Hepatocyte (in vitro differentiated cells): ENCODE measurements at regions not wholly inside any gene's neighbourhood (a gene's known extent, or its start where the extent isn't known, plus 50 kb on each side); places are given as distances from the start of the nearest gene placed in this dataset.

Experiments
- DNase-seq: peaks from one replicate; pipeline ENCODE4 v3.0.0-alpha.2; 2016; ENCODE audit warnings: low spot score
- H2AFZ ChIP-seq: fragments of 200-600 bp; sonication (generic); 2 replicates; pipeline ENCODE4 v1.6.0; 2016; ENCODE audit warnings: antibody characterized with exemption, mild to moderate bottlenecking
- H3K27ac ChIP-seq: fragments of 200-600 bp; sonication (generic); 2 replicates; pipeline ENCODE4 v1.5.1; 2016; ENCODE audit warnings: mild to moderate bottlenecking
- H3K27me3 ChIP-seq: fragments of 200-600 bp; sonication (generic); 2 replicates; pipeline ENCODE4 v1.6.1; 2016
- H3K36me3 ChIP-seq: fragments of 200-600 bp; sonication (generic); replicated peaks from 2 replicates; pipeline ENCODE4 v1.5.1; 2016; ENCODE audit warnings: low read depth; ENCODE audit not compliant: insufficient read depth
- H3K4me1 ChIP-seq: fragments of 200-600 bp; sonication (generic); 2 replicates; pipeline ENCODE4 v1.5.1; 2016; ENCODE audit warnings: mild to moderate bottlenecking, moderate library complexity; ENCODE audit not compliant: insufficient read depth
- H3K4me2 ChIP-seq: fragments of 200-600 bp; sonication (generic); 2 replicates; pipeline ENCODE4 v1.6.0; 2016
- H3K4me3 ChIP-seq: fragments of 200-600 bp; sonication (generic); 2 replicates; pipeline ENCODE4 v1.5.1; 2016; ENCODE audit warnings: mild to moderate bottlenecking
- H3K79me2 ChIP-seq: fragments of 200-600 bp; sonication (generic); 2 replicates; pipeline ENCODE4 v1.6.0; 2017; ENCODE audit warnings: mild to moderate bottlenecking
- H3K9me2 ChIP-seq: fragments of 200-600 bp; sonication (generic); replicated peaks from 2 replicates; pipeline ENCODE4 v1.6.0; 2017; ENCODE audit warnings: mild to moderate bottlenecking; ENCODE audit not compliant: insufficient read depth
- H3K9me3 ChIP-seq: fragments of 200-600 bp; sonication (generic); 2 replicates; pipeline ENCODE4 v1.5.1; 2016; ENCODE audit warnings: low read depth, mild to moderate bottlenecking
- H4K20me1 ChIP-seq: fragments of 200-600 bp; sonication (generic); 2 replicates; pipeline ENCODE4 v1.6.0; 2016; ENCODE audit warnings: mild to moderate bottlenecking; ENCODE audit not compliant: insufficient read depth, poor library complexity, severe bottlenecking
- EZH2 ChIP-seq: fragments of 200-600 bp; sonication (generic); IDR thresholded peaks from 2 replicates; pipeline ENCODE4 v1.6.1; 2016; ENCODE audit warnings: antibody characterized with exemption, mild to moderate bottlenecking, borderline replicate concordance
- EZH2phosphoT487 ChIP-seq: fragments of 200-600 bp; sonication (generic); IDR thresholded peaks from one replicate; pipeline ENCODE4 v1.6.1; 2018; ENCODE audit warnings: antibody characterized with exemption, mild to moderate bottlenecking, low read depth, moderate library complexity; ENCODE audit not compliant: unreplicated experiment, severe bottlenecking
- WGBS: methylation state at CpG from one replicate; pipeline ENCODE4 v1.1.6; 2016; ENCODE audit warnings: low lambda C conversion rate; ENCODE audit errors: missing lambda C conversion rate; 5-methylcytosine and 5-hydroxymethylcytosine counted together
- TF ChIP-seq, protein P1 (sequence below): fragments of 200-600 bp; sonication (generic); IDR thresholded peaks from 2 replicates; pipeline ENCODE4 v1.5.1; 2016; ENCODE audit warnings: antibody characterized with exemption, mild to moderate bottlenecking; ENCODE audit not compliant: poor library complexity

- WGBS, result 88% methylated on average over 4 of the region's 4 CpGs
- no peak overlapping the region for H2AFZ ChIP-seq
These were observed 223.6 kb upstream of the GAP43 start for GRCh38 chr3:115399750-115400149.

DNA sequence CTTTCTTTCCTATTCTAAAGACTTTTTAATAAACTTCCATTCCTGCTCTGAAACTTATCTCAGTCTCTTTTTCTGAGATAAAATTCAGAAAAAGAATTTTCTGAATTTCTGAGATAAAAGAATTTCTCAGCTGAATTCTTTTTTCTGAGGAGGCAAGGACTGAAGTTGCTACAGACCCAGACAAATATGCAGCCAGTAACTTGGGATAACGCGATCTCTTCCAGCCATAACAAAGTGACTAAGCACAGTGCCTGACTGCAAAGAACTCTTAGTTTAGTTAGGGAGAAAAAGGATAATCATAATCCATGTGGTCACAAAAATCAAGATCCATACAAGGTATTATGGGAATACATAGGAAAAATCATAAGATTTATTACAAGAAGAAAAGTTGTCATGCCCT, 222.0 kb upstream of the GAP43 start:
- no peaks in the 10 kb centered on the region for H4K20me1 ChIP-seq
- 77% methylated on average over 2 of the region's 2 CpGs for WGBS
- no peak overlapping the region for H3K4me2 ChIP-seq
- H3K27me3 ChIP-seq, result no peaks in the 10 kb centered on the region
- peak overlapping the region; percentile 32 for H3K27ac ChIP-seq
- TF ChIP-seq EZH2, result no peak
- TF ChIP-seq, protein P1, sequence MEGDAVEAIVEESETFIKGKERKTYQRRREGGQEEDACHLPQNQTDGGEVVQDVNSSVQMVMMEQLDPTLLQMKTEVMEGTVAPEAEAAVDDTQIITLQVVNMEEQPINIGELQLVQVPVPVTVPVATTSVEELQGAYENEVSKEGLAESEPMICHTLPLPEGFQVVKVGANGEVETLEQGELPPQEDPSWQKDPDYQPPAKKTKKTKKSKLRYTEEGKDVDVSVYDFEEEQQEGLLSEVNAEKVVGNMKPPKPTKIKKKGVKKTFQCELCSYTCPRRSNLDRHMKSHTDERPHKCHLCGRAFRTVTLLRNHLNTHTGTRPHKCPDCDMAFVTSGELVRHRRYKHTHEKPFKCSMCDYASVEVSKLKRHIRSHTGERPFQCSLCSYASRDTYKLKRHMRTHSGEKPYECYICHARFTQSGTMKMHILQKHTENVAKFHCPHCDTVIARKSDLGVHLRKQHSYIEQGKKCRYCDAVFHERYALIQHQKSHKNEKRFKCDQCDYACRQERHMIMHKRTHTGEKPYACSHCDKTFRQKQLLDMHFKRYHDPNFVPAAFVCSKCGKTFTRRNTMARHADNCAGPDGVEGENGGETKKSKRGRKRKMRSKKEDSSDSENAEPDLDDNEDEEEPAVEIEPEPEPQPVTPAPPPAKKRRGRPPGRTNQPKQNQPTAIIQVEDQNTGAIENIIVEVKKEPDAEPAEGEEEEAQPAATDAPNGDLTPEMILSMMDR, result no peak
- no peak for TF ChIP-seq EZH2phosphoT487
- peak; percentile 23 for DNase-seq
- H2AFZ ChIP-seq, result no peak overlapping the region
- H3K36me3 ChIP-seq, result no peaks in the 10 kb centered on the region
- H3K4me1 ChIP-seq, result no peaks in the 10 kb centered on the region
- H3K4me3 ChIP-seq, result no peak overlapping the region
- no peaks in the 10 kb centered on the region for H3K9me3 ChIP-seq
- no peaks in the 10 kb centered on the region for H3K79me2 ChIP-seq
- no peaks in the 10 kb centered on the region for H3K9me2 ChIP-seq

More at GRCh38 chr3:115399750-115400149, 223.6 kb upstream of the GAP43 start:
- Histone ChIP-seq H3K79me2 (no peaks in the 10 kb centered on the region), H3K27me3 (no peaks in the 10 kb centered on the region), H3K4me2 (no peak overlapping the region), H3K27ac (no peak overlapping the region), H3K36me3 (no peaks in the 10 kb centered on the region), H4K20me1 (no peaks in the 10 kb centered on the region), H3K4me3 (no peak overlapping the region), H3K4me1 (no peaks in the 10 kb centered on the region), H3K9me3 (no peaks in the 10 kb centered on the region), H3K9me2 (no peaks in the 10 kb centered on the region)
- TF ChIP-seq, protein P1, result no peak
- TF ChIP-seq EZH2 (no peak), EZH2phosphoT487 (no peak)
- no peak for DNase-seq

DNA sequence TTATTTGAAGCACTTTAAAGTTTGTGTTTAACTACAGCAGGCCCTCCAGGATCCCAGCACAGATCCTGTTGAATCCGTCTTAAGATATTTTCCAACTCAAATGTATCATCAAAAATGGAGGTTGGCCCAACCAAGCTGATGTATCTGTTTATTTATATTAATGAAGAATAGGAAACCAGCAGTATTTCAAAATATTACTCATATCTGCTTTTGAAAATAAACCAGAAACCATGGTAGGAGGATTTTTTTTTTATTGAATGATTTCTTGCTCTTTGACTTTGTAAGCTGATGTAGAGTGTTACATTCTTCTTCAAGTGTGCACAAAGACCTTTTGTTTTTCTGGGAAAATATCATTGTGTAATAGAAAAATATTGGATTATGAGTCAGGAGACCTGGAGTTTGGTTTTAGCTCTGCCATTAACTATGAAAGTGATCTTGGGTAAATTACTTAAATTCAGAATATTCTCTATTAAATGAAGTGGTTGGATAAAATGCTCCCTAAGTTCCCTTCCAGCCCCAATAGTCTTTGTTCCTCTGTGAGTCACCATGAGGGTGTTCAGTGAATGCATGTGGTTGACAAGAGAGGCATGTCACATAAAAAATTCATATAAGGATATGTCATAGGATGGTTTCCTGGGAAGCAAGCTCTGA, 221.3 kb upstream of the GAP43 start:
- Histone ChIP-seq H3K27me3 (no peaks in the 10 kb centered on the region), H3K27ac (peak overlapping the region; percentile 32), H4K20me1 (no peaks in the 10 kb centered on the region), H3K4me1 (no peaks in the 10 kb centered on the region), H3K9me2 (no peaks in the 10 kb centered on the region), H2AFZ (no peak overlapping the region), H3K9me3 (no peaks in the 10 kb centered on the region), H3K36me3 (no peaks in the 10 kb centered on the region), H3K4me2 (no peak overlapping the region), H3K79me2 (no peaks in the 10 kb centered on the region), H3K4me3 (no peak overlapping the region)
- DNase-seq, result no peak
- WGBS, result 88% methylated on average over 1 of the region's 1 CpG
- no peak for TF ChIP-seq EZH2phosphoT487

DNA sequence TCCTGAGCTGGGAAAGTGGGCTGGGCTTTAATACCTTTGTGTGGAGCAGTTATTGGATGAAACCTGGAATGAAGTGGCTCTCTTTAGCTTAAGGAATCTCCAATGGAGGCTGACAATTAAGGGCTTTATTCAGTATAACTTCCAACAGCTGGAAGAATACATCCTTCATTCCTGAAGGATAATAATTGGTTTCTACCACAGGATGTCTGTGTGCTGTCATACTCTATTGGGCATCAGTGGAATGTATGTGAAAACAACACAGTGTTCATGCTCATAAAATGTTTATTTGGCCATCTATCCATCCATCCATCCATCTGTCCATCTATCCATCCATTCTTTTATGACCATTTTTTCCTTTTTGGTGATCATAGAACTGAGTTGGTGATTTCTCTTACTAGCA, 220.7 kb upstream of the GAP43 start:
- Histone ChIP-seq H3K4me2 (no peak overlapping the region), H3K4me1 (no peaks in the 10 kb centered on the region), H3K9me3 (no peaks in the 10 kb centered on the region), H3K27ac (no peak overlapping the region), H2AFZ (no peak overlapping the region), H3K4me3 (no peak overlapping the region), H4K20me1 (no peaks in the 10 kb centered on the region), H3K9me2 (no peaks in the 10 kb centered on the region), H3K79me2 (no peaks in the 10 kb centered on the region), H3K27me3 (no peaks in the 10 kb centered on the region), H3K36me3 (no peaks in the 10 kb centered on the region)
- DNase-seq, result no peak
- TF ChIP-seq EZH2 (no peak), EZH2phosphoT487 (no peak)
- TF ChIP-seq, protein P1, result no peak
